Adrenal gland (tissue), 5 donors: ENCODE measurements at regions not wholly inside any gene's neighbourhood (a gene's known extent, or its start where the extent isn't known, plus 50 kb on each side); places are given as distances from the start of the nearest gene placed in this dataset.

Experiments
- CTCF ChIP-seq, 6 experiments: fragments of 450-650 bp in 4 of 6; fragments of 200-600 bp in 2 of 6; sonication (generic) in 1 of 6; IDR thresholded peaks; 1 replicate in 5 of 6; 2 replicates in 1 of 6; pipeline versions ENCODE4 v1.5.1 to v1.8.0; 2016 to 2021; ENCODE audit warnings: antibody characterized with exemption in 6 of 6, mild to moderate bottlenecking in 2 of 6, moderate library complexity in 1 of 6
- POLR2A ChIP-seq, 2 donors: fragments of 450-650 bp; IDR thresholded peaks; one replicate each; pipeline ENCODE4 v1.6.1; 2017; ENCODE audit warnings: antibody characterized with exemption in 2 of 2, mild to moderate bottlenecking in 2 of 2, moderate library complexity in 1 of 2
- donor health status: DM: no; HTN: no; CAD: no.

- TF ChIP-seq CTCF (IDR thresholded peaks at IDR 0.05) = no peak
- no peak for TF ChIP-seq POLR2A (IDR thresholded peaks at IDR 0.05)
These were observed 392.4 kb upstream of the DCN start for GRCh38 chr12:91574975-91575374.
